GM23338 (cell line): ENCODE measurements at regions not wholly inside any gene's neighbourhood (a gene's known extent, or its start where the extent isn't known, plus 50 kb on each side); places are given as distances from the start of the nearest gene placed in this dataset.

Experiments used
- ATAC-seq: fragments of 200-7000 bp; cut with Tn5 transposase; 3 replicates; pipeline ENCODE4 v1.9.1; 2020
- DNase-seq: peaks from one replicate; pipeline ENCODE4 v3.0.0-alpha.2; 2015; ENCODE audit warnings: low spot score
- H2AFZ ChIP-seq: fragments of 200-600 bp; sonication (generic); 2 replicates; pipeline ENCODE4 v1.8.0; 2016; ENCODE audit warnings: antibody characterized with exemption, mild to moderate bottlenecking, moderate library complexity
- H3F3A ChIP-seq: fragments of 200-600 bp; sonication (generic); replicated peaks from 2 replicates; pipeline ENCODE4 v1.8.0; 2017; ENCODE audit warnings: antibody characterized with exemption, mixed run types, low read depth
- H3K27ac ChIP-seq: fragments of 200-600 bp; sonication (generic); 2 replicates; pipeline ENCODE4 v1.6.1; 2016; ENCODE audit warnings: low read depth
- H3K27me3 ChIP-seq: fragments of 200-600 bp; sonication (generic); 2 replicates; pipeline ENCODE4 v1.8.0; 2016; ENCODE audit warnings: mild to moderate bottlenecking, mixed run types, moderate library complexity; ENCODE audit not compliant: insufficient read depth
- H3K36me3 ChIP-seq: fragments of 200-600 bp; sonication (generic); 2 replicates; pipeline ENCODE4 v1.8.0; 2016; ENCODE audit warnings: mild to moderate bottlenecking; ENCODE audit not compliant: insufficient read depth
- H3K4me1 ChIP-seq: fragments of 200-600 bp; sonication (generic); 2 replicates; pipeline ENCODE4 v1.8.0; 2016; ENCODE audit warnings: mild to moderate bottlenecking, moderate library complexity; ENCODE audit not compliant: insufficient read depth
- H3K4me2 ChIP-seq: fragments of 200-600 bp; sonication (generic); 2 replicates; pipeline ENCODE4 v1.7.1; 2017; ENCODE audit warnings: mixed run types
- H3K4me3 ChIP-seq: fragments of 200-600 bp; sonication (generic); 2 replicates; pipeline ENCODE4 v1.6.1; 2016; ENCODE audit warnings: mixed run types
- H3K79me2 ChIP-seq: fragments of 200-600 bp; sonication (generic); replicated peaks from 2 replicates; pipeline ENCODE4 v1.8.0; 2017; ENCODE audit warnings: mild to moderate bottlenecking; ENCODE audit not compliant: insufficient read depth
- H3K9me2 ChIP-seq: fragments of 200-600 bp; sonication (generic); 2 replicates; pipeline ENCODE4 v1.8.0; 2017; ENCODE audit not compliant: insufficient read depth
- H4K20me1 ChIP-seq: fragments of 200-600 bp; sonication (generic); replicated peaks from 2 replicates; pipeline ENCODE4 v1.8.0; 2017; ENCODE audit warnings: mild to moderate bottlenecking; ENCODE audit not compliant: insufficient read depth
- H3K27ac Mint-ChIP-seq: 2 replicates; pipeline ENCODE4 v1.8.0; 2020; ENCODE audit warnings: inconsistent platforms, mild to moderate bottlenecking, moderate library complexity, mixed read lengths
- H3K27me3 Mint-ChIP-seq: 3 replicates; pipeline ENCODE4 v1.8.0; 2022; ENCODE audit warnings: low read depth, mild to moderate bottlenecking, moderate library complexity, mixed read lengths, inconsistent platforms; ENCODE audit not compliant: insufficient read depth, poor library complexity
- H3K36me3 Mint-ChIP-seq: 3 replicates; pipeline ENCODE4 v1.8.0; 2021; ENCODE audit warnings: low read depth, mild to moderate bottlenecking, inconsistent platforms, moderate library complexity, mixed read lengths
- H3K4me1 Mint-ChIP-seq: 3 replicates; pipeline ENCODE4 v1.8.0; 2020; ENCODE audit warnings: mild to moderate bottlenecking, inconsistent platforms, mixed read lengths
- H3K4me3 Mint-ChIP-seq: 3 replicates; pipeline ENCODE4 v1.8.0; 2021; ENCODE audit warnings: moderate library complexity, mild to moderate bottlenecking, inconsistent platforms, mixed read lengths
- H3K9me3 Mint-ChIP-seq: 3 replicates; pipeline ENCODE4 v1.8.0; 2020; ENCODE audit warnings: moderate library complexity, mild to moderate bottlenecking, inconsistent platforms, mixed read lengths
- CREB1 ChIP-seq: fragments of 250-450 bp; sonication (Bioruptor Pico); IDR thresholded peaks from 2 replicates; pipeline ENCODE4 v1.5.0; 2020; ENCODE audit warnings: low read depth, mild to moderate bottlenecking, moderate library complexity
- CTCF ChIP-seq, 2 experiments: fragments of 200-600 bp in 1 of 2; sonication (generic) in 1 of 2; conservative IDR thresholded peaks; 2 replicates each; pipeline versions ENCODE4 v1.5.1 to v1.6.1; 2016 to 2017; ENCODE audit warnings: antibody characterized with exemption in 2 of 2, low read depth in 2 of 2, mild to moderate bottlenecking in 2 of 2, moderate library complexity in 1 of 2
- EZH2 ChIP-seq: fragments of 200-600 bp; sonication (generic); IDR thresholded peaks from one replicate; pipeline ENCODE4 v1.8.0; 2017; ENCODE audit warnings: antibody characterized with exemption, mild to moderate bottlenecking, low read depth; ENCODE audit not compliant: unreplicated experiment
- EZH2phosphoT487 ChIP-seq: fragments of 200-600 bp; sonication (generic); IDR thresholded peaks from one replicate; pipeline ENCODE4 v1.8.1; 2018; ENCODE audit warnings: antibody characterized with exemption; ENCODE audit not compliant: unreplicated experiment
- JUNB ChIP-seq: IDR thresholded peaks from one replicate; pipeline ENCODE4 v1.6.1; 2016; ENCODE audit warnings: antibody characterized with exemption; ENCODE audit not compliant: unreplicated experiment
- NANOG ChIP-seq: IDR thresholded peaks from 2 replicates; pipeline ENCODE4 v1.6.1; 2016; ENCODE audit warnings: antibody characterized with exemption, borderline replicate concordance
- POLR2AphosphoS5 ChIP-seq: IDR thresholded peaks from 2 replicates; pipeline ENCODE4 v1.6.1; 2016; ENCODE audit warnings: antibody characterized with exemption, low read depth
- STAT1 ChIP-seq: IDR thresholded peaks from one replicate; pipeline ENCODE4 v1.6.1; 2016; ENCODE audit warnings: antibody characterized with exemption; ENCODE audit not compliant: unreplicated experiment
- ZNF114 ChIP-seq: fragments of 250-450 bp; sonication (Bioruptor Pico); IDR thresholded peaks from 2 replicates; pipeline ENCODE4 v1.5.0; 2020; ENCODE audit warnings: mild to moderate bottlenecking, moderate library complexity
- ZNF331 ChIP-seq: fragments of 250-450 bp; sonication (Bioruptor Pico); IDR thresholded peaks from 2 replicates; pipeline ENCODE4 v1.5.0; 2020; ENCODE audit warnings: low read depth, mild to moderate bottlenecking, moderate library complexity
- TF ChIP-seq, protein P1 (sequence below): IDR thresholded peaks from 2 replicates; pipeline ENCODE4 v1.6.1; 2016; ENCODE audit warnings: antibody characterized with exemption
- TF ChIP-seq, protein P2 (sequence below): fragments of 250-450 bp; sonication (Bioruptor Pico); IDR thresholded peaks from 2 replicates; pipeline ENCODE4 v1.5.0; 2020; ENCODE audit warnings: mild to moderate bottlenecking, moderate library complexity
- TF ChIP-seq, protein P3 (sequence below): IDR thresholded peaks from one replicate; pipeline ENCODE4 v1.6.1; 2018; ENCODE audit warnings: antibody characterized with exemption; ENCODE audit not compliant: unreplicated experiment

DNA sequence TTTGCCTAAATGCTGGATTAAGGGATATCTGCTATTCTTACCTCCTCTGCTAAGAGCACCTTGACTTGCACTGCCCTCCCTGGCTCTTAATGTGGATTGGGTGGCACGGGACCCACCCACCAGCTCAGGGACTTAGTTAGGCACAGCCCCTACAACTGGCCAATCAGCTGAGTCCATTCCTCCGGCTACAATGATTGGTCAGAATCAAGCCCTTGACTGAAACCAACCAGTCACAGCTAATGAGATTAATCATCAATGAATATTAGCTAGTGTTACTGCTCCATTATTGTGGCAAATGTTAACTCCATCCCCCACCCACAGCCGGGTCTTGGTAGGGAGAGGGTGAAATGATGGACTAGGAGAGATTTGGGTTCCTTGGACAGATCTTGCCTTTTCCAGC lies 328.0 kb downstream of the MN1 start:
- Histone ChIP-seq H3K36me3 (no peaks in the 10 kb centered on the region), H2AFZ (no peak overlapping the region), H4K20me1 (no peaks in the 10 kb centered on the region), H3K9me2 (peaks cover 14% of the 10 kb centered on the region; the same call in 1 of the 2 replicates), H3K4me2 (no peak overlapping the region), H3K4me1 (peaks cover 22% of the 10 kb centered on the region), H3K79me2 (no peaks in the 10 kb centered on the region), H3F3A (no peaks in the 10 kb centered on the region), H3K27ac (no peak overlapping the region), H3K27me3 (no peaks in the 10 kb centered on the region), H3K4me3 (no peak overlapping the region)
- DNase-seq: no peak
- TF ChIP-seq NANOG (no peak), EZH2 (no peak), EZH2phosphoT487 (no peak), CTCF (conservative IDR thresholded peaks at IDR 0.05; ENCODE audit: low read depth in 2 of 2) (no peak), ZNF331 (CRISPR knock-in tag) (no peak), JUNB (no peak), STAT1 (no peak), POLR2AphosphoS5 (no peak), ZNF114 (CRISPR knock-in tag) (no peak), CREB1 (no peak)
- TF ChIP-seq, protein P1, sequence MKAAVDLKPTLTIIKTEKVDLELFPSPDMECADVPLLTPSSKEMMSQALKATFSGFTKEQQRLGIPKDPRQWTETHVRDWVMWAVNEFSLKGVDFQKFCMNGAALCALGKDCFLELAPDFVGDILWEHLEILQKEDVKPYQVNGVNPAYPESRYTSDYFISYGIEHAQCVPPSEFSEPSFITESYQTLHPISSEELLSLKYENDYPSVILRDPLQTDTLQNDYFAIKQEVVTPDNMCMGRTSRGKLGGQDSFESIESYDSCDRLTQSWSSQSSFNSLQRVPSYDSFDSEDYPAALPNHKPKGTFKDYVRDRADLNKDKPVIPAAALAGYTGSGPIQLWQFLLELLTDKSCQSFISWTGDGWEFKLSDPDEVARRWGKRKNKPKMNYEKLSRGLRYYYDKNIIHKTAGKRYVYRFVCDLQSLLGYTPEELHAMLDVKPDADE: no peak
- TF ChIP-seq, protein P2, sequence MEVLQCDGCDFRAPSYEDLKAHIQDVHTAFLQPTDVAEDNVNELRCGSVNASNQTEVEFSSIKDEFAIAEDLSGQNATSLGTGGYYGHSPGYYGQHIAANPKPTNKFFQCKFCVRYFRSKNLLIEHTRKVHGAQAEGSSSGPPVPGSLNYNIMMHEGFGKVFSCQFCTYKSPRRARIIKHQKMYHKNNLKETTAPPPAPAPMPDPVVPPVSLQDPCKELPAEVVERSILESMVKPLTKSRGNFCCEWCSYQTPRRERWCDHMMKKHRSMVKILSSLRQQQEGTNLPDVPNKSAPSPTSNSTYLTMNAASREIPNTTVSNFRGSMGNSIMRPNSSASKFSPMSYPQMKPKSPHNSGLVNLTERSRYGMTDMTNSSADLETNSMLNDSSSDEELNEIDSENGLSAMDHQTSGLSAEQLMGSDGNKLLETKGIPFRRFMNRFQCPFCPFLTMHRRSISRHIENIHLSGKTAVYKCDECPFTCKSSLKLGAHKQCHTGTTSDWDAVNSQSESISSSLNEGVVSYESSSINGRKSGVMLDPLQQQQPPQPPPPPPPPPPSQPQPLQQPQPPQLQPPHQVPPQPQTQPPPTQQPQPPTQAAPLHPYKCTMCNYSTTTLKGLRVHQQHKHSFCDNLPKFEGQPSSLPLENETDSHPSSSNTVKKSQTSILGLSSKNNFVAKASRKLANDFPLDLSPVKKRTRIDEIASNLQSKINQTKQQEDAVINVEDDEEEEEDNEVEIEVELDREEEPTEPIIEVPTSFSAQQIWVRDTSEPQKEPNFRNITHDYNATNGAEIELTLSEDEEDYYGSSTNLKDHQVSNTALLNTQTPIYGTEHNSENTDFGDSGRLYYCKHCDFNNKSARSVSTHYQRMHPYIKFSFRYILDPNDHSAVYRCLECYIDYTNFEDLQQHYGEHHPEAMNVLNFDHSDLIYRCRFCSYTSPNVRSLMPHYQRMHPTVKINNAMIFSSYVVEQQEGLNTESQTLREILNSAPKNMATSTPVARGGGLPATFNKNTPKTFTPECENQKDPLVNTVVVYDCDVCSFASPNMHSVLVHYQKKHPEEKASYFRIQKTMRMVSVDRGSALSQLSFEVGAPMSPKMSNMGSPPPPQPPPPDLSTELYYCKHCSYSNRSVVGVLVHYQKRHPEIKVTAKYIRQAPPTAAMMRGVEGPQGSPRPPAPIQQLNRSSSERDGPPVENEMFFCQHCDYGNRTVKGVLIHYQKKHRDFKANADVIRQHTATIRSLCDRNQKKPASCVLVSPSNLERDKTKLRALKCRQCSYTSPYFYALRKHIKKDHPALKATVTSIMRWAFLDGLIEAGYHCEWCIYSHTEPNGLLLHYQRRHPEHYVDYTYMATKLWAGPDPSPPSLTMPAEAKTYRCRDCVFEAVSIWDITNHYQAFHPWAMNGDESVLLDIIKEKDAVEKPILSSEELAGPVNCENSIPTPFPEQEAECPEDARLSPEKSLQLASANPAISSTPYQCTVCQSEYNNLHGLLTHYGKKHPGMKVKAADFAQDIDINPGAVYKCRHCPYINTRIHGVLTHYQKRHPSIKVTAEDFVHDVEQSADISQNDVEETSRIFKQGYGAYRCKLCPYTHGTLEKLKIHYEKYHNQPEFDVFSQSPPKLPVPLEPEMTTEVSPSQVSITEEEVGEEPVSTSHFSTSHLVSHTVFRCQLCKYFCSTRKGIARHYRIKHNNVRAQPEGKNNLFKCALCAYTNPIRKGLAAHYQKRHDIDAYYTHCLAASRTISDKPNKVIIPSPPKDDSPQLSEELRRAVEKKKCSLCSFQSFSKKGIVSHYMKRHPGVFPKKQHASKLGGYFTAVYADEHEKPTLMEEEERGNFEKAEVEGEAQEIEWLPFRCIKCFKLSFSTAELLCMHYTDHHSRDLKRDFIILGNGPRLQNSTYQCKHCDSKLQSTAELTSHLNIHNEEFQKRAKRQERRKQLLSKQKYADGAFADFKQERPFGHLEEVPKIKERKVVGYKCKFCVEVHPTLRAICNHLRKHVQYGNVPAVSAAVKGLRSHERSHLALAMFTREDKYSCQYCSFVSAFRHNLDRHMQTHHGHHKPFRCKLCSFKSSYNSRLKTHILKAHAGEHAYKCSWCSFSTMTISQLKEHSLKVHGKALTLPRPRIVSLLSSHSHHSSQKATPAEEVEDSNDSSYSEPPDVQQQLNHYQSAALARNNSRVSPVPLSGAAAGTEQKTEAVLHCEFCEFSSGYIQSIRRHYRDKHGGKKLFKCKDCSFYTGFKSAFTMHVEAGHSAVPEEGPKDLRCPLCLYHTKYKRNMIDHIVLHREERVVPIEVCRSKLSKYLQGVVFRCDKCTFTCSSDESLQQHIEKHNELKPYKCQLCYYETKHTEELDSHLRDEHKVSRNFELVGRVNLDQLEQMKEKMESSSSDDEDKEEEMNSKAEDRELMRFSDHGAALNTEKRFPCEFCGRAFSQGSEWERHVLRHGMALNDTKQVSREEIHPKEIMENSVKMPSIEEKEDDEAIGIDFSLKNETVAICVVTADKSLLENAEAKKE (CRISPR knock-in tag): no peak
- TF ChIP-seq, protein P3, sequence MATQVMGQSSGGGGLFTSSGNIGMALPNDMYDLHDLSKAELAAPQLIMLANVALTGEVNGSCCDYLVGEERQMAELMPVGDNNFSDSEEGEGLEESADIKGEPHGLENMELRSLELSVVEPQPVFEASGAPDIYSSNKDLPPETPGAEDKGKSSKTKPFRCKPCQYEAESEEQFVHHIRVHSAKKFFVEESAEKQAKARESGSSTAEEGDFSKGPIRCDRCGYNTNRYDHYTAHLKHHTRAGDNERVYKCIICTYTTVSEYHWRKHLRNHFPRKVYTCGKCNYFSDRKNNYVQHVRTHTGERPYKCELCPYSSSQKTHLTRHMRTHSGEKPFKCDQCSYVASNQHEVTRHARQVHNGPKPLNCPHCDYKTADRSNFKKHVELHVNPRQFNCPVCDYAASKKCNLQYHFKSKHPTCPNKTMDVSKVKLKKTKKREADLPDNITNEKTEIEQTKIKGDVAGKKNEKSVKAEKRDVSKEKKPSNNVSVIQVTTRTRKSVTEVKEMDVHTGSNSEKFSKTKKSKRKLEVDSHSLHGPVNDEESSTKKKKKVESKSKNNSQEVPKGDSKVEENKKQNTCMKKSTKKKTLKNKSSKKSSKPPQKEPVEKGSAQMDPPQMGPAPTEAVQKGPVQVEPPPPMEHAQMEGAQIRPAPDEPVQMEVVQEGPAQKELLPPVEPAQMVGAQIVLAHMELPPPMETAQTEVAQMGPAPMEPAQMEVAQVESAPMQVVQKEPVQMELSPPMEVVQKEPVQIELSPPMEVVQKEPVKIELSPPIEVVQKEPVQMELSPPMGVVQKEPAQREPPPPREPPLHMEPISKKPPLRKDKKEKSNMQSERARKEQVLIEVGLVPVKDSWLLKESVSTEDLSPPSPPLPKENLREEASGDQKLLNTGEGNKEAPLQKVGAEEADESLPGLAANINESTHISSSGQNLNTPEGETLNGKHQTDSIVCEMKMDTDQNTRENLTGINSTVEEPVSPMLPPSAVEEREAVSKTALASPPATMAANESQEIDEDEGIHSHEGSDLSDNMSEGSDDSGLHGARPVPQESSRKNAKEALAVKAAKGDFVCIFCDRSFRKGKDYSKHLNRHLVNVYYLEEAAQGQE: no peak
- Mint-ChIP-seq H3K4me1 (peaks cover 29% of the 10 kb centered on the region), H3K36me3 (no peaks in the 10 kb centered on the region), H3K9me3 (peaks cover 3% of the 10 kb centered on the region; the same call in 1 of the 3 replicates), H3K27ac (no peak overlapping the region), H3K27me3 (peaks cover 8% of the 10 kb centered on the region), H3K4me3 (no peak overlapping the region)
- ATAC-seq: no peak
